Osteocyte (in vitro differentiated cells): ENCODE measurements at regions not wholly inside any gene's neighbourhood (a gene's known extent, or its start where the extent isn't known, plus 50 kb on each side); places are given as distances from the start of the nearest gene placed in this dataset.

Source experiments
- DNase-seq: peaks from one replicate; pipeline ENCODE4 v3.0.0; 2021; ENCODE audit warnings: mixed read lengths; ENCODE audit not compliant: unreplicated experiment; ENCODE audit errors: extremely low spot score
- H3K27ac Mint-ChIP-seq: one replicate; pipeline ENCODE4 v1.8.0; 2021; ENCODE audit warnings: mild to moderate bottlenecking, mixed read lengths; ENCODE audit not compliant: unreplicated experiment
- H3K27me3 Mint-ChIP-seq: one replicate; pipeline ENCODE4 v1.8.0; 2021; ENCODE audit warnings: mixed read lengths; ENCODE audit not compliant: unreplicated experiment
- H3K36me3 Mint-ChIP-seq: one replicate; pipeline ENCODE4 v1.8.0; 2021; ENCODE audit warnings: mixed read lengths; ENCODE audit not compliant: unreplicated experiment
- H3K4me1 Mint-ChIP-seq: one replicate; pipeline ENCODE4 v1.8.0; 2021; ENCODE audit warnings: mixed read lengths; ENCODE audit not compliant: unreplicated experiment
- H3K4me3 Mint-ChIP-seq: one replicate; pipeline ENCODE4 v1.8.0; 2021; ENCODE audit warnings: mild to moderate bottlenecking, moderate library complexity, mixed read lengths; ENCODE audit not compliant: unreplicated experiment
- H3K9me3 Mint-ChIP-seq: one replicate; pipeline ENCODE4 v1.8.0; 2021; ENCODE audit warnings: mixed read lengths; ENCODE audit not compliant: unreplicated experiment
- TF ChIP-seq, protein P1 (sequence below): fragments of 200-600 bp; sonication (generic); IDR thresholded peaks from 2 replicates; pipeline ENCODE4 v1.5.0; 2021; ENCODE audit warnings: antibody characterized with exemption, mild to moderate bottlenecking, moderate library complexity

DNA sequence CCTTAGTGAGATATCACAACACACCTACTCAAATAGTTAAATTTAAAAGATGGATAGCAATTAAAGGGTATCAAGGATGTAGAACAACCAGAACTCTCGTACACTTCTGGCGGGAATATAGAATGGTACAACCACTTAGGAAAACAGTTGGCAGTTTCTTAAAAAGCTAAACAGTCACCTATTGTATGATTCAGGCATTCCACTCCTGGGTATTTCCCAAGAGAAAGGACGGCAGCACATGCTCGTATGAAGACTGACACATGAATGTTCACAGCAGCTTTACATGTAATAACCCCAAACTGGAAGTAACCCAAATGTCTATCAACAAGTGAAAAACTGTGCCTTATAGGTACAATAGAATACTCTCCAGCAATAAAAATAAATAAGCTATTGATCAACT, 465.2 kb downstream of the VRK1 start:
- TF ChIP-seq, protein P1, sequence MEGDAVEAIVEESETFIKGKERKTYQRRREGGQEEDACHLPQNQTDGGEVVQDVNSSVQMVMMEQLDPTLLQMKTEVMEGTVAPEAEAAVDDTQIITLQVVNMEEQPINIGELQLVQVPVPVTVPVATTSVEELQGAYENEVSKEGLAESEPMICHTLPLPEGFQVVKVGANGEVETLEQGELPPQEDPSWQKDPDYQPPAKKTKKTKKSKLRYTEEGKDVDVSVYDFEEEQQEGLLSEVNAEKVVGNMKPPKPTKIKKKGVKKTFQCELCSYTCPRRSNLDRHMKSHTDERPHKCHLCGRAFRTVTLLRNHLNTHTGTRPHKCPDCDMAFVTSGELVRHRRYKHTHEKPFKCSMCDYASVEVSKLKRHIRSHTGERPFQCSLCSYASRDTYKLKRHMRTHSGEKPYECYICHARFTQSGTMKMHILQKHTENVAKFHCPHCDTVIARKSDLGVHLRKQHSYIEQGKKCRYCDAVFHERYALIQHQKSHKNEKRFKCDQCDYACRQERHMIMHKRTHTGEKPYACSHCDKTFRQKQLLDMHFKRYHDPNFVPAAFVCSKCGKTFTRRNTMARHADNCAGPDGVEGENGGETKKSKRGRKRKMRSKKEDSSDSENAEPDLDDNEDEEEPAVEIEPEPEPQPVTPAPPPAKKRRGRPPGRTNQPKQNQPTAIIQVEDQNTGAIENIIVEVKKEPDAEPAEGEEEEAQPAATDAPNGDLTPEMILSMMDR, result no peak
- Mint-ChIP-seq H3K4me1 (no peaks in the 10 kb centered on the region), H3K4me3 (no peak overlapping the region), H3K27ac (no peak overlapping the region), H3K9me3 (peaks cover 44% of the 10 kb centered on the region), H3K36me3 (no peaks in the 10 kb centered on the region), H3K27me3 (no peaks in the 10 kb centered on the region)
- DNase-seq, result no peak

GRCh38 chr14:97264516-97265230, 467.5 kb downstream of the VRK1 start:
- Mint-ChIP-seq H3K27me3 (no peaks in the 10 kb centered on the region), H3K9me3 (peaks cover 41% of the 10 kb centered on the region), H3K27ac (no peak overlapping the region), H3K4me1 (no peaks in the 10 kb centered on the region), H3K4me3 (no peak overlapping the region), H3K36me3 (no peaks in the 10 kb centered on the region)
- TF ChIP-seq, protein P1, result no peak
- DNase-seq, result no peak

DNA sequence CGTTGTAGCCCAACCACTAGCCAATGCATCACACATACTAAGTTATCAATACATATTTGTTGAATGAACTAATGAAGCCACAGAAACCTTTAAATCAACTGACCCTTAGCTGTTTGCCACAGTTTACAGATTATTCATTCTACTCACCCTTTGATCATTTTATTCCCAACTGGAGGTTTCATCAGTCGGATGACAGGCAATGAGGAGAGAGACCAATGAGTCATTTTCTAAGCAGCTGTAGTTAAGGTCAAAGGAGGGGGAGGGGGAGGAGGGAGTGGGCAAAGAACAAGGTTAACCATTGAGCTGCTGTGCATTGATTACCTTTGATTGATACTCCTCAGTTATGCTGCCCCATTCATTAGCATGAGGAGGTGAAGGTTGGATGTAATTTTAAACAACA, 469.5 kb downstream of the VRK1 start:
- DNase-seq, result no peak
- Mint-ChIP-seq H3K36me3 (no peaks in the 10 kb centered on the region), H3K4me1 (no peaks in the 10 kb centered on the region), H3K27ac (no peak overlapping the region), H3K9me3 (peaks cover 46% of the 10 kb centered on the region), H3K27me3 (no peaks in the 10 kb centered on the region), H3K4me3 (no peak overlapping the region)
- TF ChIP-seq, protein P1, result no peak

- no peaks in the 10 kb centered on the region for H3K36me3 Mint-ChIP-seq
- no peak overlapping the region for H3K27ac Mint-ChIP-seq
- H3K9me3 Mint-ChIP-seq, result peaks cover 42% of the 10 kb centered on the region
- no peaks in the 10 kb centered on the region for H3K4me1 Mint-ChIP-seq
- H3K4me3 Mint-ChIP-seq, result no peak overlapping the region
- H3K27me3 Mint-ChIP-seq, result no peaks in the 10 kb centered on the region
- no peak for DNase-seq
- TF ChIP-seq, protein P1, result no peak
Measured at GRCh38 chr14:97267509-97267908, 470.3 kb downstream of the VRK1 start.

DNA sequence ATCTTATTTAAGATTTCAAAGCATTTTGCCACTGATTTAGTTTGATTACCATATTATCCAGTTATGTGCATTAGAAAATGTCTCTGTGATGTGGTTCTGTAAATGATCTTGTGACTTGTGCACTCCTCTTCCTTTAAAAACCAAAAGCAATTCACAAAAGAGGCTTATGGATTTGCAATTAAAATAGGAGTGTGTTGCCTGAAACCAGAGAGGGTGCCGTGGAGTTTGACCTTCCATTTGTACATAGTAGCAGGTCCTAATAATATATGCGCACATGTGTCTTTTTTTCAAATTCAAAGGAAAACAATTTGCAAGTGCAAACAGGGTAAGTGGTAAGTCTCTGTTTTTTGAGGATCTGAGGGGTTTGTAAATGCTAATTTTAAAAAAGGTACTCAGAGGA, 470.9 kb downstream of the VRK1 start:
- Mint-ChIP-seq H3K4me3 (no peak overlapping the region), H3K27me3 (no peaks in the 10 kb centered on the region), H3K27ac (no peak overlapping the region), H3K36me3 (no peaks in the 10 kb centered on the region), H3K9me3 (peaks cover 38% of the 10 kb centered on the region), H3K4me1 (no peaks in the 10 kb centered on the region)
- TF ChIP-seq, protein P1, result no peak
- DNase-seq, result no peak
